Neural progenitor cell (in vitro differentiated cells): ENCODE measurements at regions not wholly inside any gene's neighbourhood (a gene's known extent, or its start where the extent isn't known, plus 50 kb on each side); places are given as distances from the start of the nearest gene placed in this dataset.

Experiments
- CTCF ChIP-seq: fragments of 200-600 bp; sonication (generic); IDR thresholded peaks from 2 replicates; pipeline ENCODE4 v1.5.1; 2017; ENCODE audit warnings: antibody characterized with exemption, mild to moderate bottlenecking
- EZH2phosphoT487 ChIP-seq: fragments of 200-600 bp; sonication (generic); IDR thresholded peaks from 2 replicates; pipeline ENCODE4 v1.6.1; 2017; ENCODE audit warnings: antibody characterized with exemption

GRCh38 chr4:12084690-12085089, 656.0 kb upstream of the HS3ST1 start:
- TF ChIP-seq EZH2phosphoT487 (no peak), CTCF (no peak)
